COR-L47 (cell line): ENCODE measurements at regions not wholly inside any gene's neighbourhood (a gene's known extent, or its start where the extent isn't known, plus 50 kb on each side); places are given as distances from the start of the nearest gene placed in this dataset.
A peak's percentile ranks its signal among the peaks of the same experiment; 100 is the strongest.

Experiments
- DNase-seq: peaks from one replicate; lab custom pipeline; 2025; lab: John Stamatoyannopoulos, UW

DNA sequence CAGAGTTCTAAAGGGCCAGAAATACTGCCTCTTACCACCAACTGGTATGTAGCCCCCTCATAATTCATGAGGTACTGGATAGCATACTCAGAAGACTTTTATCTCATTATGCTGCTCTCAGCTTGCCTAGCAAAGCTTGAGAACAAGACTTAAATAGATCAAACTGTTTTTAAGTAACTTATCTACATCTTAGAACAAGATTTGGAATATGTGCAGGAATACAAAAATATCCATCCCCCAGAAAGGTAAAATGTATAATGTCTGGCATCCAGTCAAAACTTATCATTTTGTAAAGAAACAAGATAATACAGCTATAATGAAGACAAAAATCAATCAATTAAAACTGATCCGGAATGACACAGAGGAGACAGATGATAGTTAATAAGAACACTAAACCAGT, 400.4 kb upstream of the TGFBR2 start:
- no peak for DNase-seq

DNA sequence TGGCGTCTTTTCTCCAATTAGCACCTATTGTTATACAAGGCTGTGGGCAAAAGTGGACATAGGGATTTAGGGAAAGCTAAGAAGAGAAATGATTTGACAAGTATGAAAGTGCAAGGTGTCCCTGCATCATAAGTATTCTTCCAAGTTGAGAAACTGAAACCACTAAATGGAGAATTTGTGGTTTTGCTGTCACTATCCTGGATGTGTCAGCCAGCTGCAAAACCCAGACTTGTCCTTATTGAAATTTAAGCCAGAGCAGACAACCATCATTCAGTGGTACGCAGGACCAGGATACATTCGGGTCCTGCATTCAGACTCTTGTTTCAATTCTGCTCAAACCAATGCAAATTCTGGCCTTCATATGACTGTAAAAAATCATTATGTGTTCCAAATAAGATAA, 384.8 kb upstream of the TGFBR2 start:
- DNase-seq, result no peak

DNA sequence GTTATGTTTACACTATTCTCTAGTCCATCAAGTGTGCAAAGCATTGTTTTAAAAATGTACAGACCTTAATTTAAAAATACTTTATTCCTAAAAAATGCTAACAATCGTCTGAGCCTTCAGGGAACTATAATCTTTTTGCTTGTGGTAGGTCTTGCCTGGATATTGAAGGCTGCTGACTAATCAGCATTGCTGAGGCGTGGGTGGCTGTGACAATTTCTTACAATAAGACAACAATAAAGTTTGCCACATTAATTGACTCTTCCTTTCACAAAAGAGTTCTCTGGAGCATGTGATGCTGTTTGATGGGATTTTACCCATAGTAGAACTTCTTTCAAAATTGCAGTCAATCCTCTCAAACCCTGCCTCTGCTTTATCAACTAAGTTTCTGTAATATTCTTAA, 384.0 kb upstream of the TGFBR2 start:
- no peak for DNase-seq

GRCh38 chr3:30225021-30225420, 381.4 kb upstream of the TGFBR2 start:
- no peak for DNase-seq

- DNase-seq, result no peak
These were observed 379.7 kb upstream of the TGFBR2 start for GRCh38 chr3:30226601-30227151.

DNA sequence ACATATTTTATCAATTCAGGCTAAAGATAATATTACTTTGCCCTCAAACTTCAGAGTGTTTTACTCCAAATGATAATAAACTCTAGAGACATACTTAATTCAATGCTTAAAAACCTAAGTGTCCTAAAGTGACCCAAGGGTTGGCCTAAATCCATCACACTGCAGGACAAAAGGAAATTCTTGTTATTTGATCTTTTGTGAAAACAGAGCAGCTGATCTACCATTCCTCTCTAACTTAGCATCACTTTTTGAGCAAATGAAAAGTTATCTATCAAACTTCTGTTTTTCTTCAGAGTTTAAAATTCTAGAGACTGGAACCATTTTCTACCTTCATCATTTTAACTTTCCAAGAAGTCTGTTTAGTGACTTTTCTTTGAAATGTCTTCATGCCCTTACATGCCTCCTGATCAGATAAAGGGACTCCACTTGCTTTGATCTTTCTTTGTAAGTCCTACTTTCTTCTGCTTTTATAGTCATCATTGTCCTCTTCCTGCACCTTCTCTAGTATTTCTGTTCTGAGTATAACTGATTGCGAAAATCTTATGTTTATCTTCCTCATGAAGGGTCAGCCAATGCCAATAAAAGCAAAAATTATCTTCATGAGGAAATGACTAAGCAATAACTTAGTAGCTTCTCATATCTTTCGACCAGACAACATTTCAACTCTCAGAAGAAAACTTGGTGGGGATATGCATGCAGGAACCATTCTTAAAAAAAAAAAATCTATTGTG, 378.7 kb upstream of the TGFBR2 start:
- DNase-seq, result no peak

DNA sequence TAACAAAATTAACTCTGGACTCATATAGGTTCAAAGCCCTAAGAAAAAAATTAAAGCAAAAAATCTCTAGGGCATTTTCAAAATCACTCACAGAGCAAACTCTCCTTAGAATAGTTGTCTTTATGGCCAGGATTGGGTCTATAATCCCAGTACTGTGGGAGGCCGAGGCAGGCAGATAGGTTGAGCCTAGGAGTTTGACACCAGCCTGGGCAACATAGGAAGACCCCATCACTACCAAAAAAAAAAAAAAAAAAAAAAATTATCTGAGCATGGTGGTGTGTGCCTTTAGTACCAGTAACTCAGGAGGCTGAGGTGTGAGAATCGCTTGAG, 378.1 kb upstream of the TGFBR2 start:
- no peak for DNase-seq

DNA sequence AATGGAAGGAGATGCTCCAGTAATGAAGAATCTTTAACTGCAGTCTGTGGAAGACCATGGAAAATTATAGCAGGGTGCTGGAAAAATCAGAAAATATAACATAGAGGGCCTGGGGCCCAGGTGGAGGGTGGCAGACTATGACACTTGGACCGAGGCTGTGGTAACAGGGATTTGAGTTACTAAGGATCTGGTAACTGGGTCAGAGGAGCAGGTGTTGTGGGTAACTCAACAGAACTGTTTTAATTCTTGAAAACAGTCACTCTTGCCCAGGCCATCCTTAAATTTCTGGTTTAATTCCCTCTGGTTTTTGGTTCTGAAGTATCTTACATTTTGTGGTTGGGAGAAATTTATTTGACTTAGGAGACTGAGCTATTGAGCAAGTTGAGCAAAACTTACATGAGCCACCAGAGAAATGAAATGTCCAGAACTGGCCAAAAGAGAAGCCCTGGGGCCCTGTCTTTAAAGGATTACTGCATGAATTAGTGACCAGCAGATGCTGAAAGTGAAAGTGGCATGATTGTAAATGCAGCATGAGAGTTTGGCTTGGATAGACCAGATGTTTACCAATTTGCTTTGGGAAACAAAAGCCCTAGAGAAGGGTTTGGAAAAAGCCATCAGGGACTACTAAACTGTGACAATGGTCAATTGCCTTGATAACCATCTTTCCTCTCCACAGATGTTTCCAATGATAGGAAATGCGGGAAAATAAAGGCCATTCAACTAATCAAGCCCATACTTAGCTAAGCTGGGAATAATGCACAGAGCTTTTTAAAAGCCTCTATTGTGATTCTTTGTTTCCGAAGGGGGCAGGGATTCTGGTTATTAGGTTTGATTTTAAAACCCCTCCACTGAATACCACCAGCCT, 374.9 kb upstream of the TGFBR2 start:
- no peak for DNase-seq

DNA sequence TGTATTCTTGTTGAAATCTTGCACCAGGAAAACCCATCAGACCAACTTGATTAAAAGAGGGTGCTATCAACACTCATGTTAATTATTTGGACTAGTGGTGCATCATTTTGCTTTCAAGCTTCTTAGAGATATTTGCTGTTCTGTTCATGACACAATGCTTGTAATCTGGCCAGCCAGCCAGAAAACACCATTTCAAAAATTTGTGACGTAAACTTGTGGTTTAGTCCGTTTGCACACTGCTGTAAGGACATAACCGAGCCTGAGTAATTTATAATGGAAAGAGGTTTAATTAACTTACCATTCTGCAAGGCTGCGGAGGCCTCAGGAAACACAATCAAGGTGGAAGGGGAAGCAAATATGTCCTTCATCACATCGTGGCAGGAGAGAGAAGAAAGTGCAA, 374.3 kb upstream of the TGFBR2 start:
- DNase-seq, result no peak

GRCh38 chr3:30233913-30234646, 372.3 kb upstream of the TGFBR2 start:
- no peak for DNase-seq

GRCh38 chr3:30236011-30236410, 370.4 kb upstream of the TGFBR2 start:
- DNase-seq, result no peak

DNA sequence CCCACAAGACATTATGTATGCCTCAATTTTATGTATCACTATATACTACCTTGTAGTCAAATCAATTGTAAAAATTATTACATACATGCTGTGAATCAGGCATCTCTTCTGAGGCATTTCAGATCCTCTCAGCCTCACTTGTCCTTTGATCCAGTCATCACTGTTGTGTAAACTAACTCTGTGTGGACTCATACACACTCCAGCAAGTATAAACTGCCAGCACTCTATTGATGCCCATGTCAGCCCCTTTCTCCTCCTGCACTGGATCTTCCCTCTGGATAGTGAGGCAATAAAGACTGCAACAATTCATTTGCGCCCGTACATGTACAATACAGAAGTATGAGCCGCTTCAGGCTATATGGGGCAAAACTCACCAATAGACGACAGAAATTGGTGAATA, 364.7 kb upstream of the TGFBR2 start:
- no peak for DNase-seq

- DNase-seq, result no peak
These were observed 360.4 kb upstream of the TGFBR2 start for GRCh38 chr3:30245858-30246622.

DNA sequence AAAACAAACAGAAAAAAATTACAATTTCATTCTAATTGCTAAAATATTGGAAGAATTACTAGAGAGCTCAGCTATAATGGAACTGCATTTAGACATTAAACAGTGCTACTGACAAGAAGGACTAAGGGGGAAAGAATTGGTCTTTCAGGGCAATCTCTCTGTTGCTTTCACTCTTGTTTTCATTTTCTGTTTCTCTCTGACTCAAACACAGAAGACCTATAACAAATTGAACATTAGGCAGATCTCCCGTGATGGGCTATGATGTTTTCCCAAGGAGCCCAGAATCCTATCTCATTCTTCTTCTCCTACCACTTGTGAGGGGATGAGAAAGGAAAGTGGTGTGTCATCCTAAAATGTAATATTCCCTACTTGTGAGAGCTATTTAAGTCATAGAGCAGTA, 358.0 kb upstream of the TGFBR2 start:
- DNase-seq, result no peak

DNA sequence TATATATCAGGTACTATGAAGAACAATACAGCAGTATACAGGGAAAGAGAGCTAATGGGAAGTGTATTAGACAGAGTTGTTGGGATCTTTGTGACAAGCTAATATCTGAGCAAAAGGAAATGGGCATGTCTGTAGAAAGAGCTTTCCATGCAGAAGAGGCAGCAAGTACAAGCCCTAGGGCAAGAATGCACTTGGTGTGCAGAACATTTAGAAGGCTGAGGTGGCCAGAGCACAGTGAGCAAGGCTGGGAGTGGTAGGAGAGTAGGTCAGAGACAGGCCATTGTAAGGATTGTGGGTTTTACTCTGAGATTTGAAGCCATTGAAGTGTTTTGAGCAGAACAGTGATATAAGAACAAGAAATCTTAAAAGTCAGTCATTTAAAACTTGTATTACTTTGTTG, 353.9 kb upstream of the TGFBR2 start:
- no peak for DNase-seq

- no peak for DNase-seq
These were observed 352.6 kb upstream of the TGFBR2 start for GRCh38 chr3:30253832-30254231.

GRCh38 chr3:30256474-30256873, 349.9 kb upstream of the TGFBR2 start:
- DNase-seq, result no peak

DNA sequence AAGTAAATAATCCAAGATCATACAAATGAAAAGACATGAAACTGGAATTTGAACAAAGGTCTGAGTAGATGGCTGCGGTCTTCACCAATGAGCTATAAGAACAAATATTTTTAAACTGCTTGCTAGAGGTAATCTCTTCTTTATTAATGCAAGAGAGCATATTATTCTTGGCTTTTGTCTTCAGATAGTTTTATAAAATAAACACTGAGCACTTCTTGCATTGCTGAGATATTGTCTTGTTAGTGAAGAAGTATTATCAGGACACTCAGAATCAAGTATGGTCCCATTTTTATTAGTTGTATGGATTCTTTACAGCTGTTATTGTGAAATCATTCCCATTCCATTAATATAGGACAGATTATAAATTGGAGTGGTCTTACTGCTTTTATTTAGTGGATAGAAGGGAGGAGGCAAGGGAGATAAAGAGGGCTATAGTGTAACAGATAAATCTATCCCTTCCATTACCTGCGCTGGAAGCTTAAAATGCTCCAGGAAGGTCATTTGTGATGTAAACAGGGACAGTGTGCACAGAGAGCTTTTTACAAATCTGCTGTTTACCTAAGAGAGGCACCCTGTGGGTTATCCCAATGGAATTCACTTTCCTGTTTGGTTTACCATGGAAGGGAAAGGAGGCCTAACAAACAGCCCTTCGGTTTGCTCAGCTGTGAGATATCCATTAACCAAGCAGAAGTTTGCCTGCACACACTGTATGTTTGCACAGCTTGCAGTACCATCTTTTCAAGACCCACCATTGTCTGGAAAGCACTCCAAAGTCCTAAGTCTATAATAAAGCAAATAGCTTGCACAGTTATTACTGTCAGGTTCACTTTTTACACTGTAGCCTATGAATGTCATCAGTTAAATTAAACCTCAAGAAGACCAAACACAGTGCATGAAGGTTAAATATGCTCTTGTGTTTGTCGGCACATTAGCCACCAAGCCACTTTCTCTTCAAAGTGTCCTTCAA, 347.7 kb upstream of the TGFBR2 start:
- peak; percentile 84 for DNase-seq

DNA sequence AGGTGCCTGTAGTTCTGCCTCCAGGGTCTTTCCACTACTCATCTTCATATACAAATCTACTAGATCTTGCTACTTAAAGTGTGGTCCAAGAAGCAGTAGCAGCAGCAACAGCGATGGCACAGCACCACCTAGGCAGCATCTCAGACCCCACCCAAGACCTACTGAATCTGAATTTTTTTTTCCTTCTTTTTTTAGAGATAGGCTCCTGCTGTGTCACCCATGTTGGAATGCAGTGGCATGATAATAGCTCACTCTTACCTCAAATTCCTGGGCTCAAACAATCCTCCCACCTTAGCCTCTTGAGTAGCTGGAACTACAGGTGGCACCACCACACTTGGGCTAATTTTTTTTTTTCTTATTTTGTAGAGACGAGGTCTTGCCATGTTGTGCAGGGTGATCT, 346.7 kb upstream of the TGFBR2 start:
- no peak for DNase-seq

DNA sequence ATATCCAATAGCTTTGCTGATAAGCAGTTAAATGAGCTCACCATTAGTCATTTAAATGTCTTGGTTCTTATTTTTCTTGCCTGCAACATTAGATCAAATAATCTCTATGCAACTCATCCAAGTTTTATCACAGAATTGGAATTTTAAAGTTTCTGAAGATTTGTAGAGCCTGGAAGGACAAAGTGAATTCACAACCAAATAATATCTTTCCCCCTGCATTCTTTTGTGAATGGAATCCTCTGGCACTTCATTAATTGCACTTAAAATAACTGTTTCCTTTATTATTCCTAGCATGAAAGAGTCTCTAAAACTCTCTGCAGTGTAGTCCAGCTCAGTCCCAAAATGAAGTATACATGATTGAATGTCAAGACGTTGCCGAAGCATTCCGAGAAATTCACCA, 345.6 kb upstream of the TGFBR2 start:
- DNase-seq, result no peak
